WTC11 (cell line): ENCODE measurements at regions not wholly inside any gene's neighbourhood (a gene's known extent, or its start where the extent isn't known, plus 50 kb on each side); places are given as distances from the start of the nearest gene placed in this dataset.

Experiments
- ATAC-seq: fragments of 200-7000 bp; cut with Tn5 transposase; 2 replicates; pipeline ENCODE4 v1.10.0; 2021; ENCODE audit warnings: mild to moderate bottlenecking, moderate library complexity
- CTCF ChIA-PET: fragments of 300-600 bp; sonication (Branson Sonifier 250); formaldehyde crosslinking; loops from one replicate; lab custom pipeline; 2021; ENCODE audit warnings: antibody characterized with exemption; lab: Charles Lee
- POLR2A ChIA-PET: fragments of 350-600 bp; sonication (Branson Sonifier 250); formaldehyde crosslinking; loops from one replicate; lab custom pipeline; 2021; ENCODE audit warnings: antibody characterized with exemption; lab: Charles Lee
- DNase-seq: peaks from one replicate; pipeline ENCODE4 v3.0.0; 2021; ENCODE audit warnings: low spot score
- H3K27ac Mint-ChIP-seq: 2 replicates; pipeline ENCODE4 v1.8.0; 2021; ENCODE audit warnings: mixed read lengths
- H3K27me3 Mint-ChIP-seq: 2 replicates; pipeline ENCODE4 v1.8.0; 2021; ENCODE audit warnings: low read depth, mild to moderate bottlenecking, moderate library complexity, mixed read lengths
- H3K36me3 Mint-ChIP-seq: 2 replicates; pipeline ENCODE4 v1.8.0; 2021; ENCODE audit warnings: mixed read lengths
- H3K4me1 Mint-ChIP-seq: 2 replicates; pipeline ENCODE4 v1.8.0; 2022; ENCODE audit warnings: mixed read lengths
- H3K4me3 Mint-ChIP-seq: 2 replicates; pipeline ENCODE4 v1.8.0; 2021; ENCODE audit warnings: mild to moderate bottlenecking, moderate library complexity, mixed read lengths
- H3K9me3 Mint-ChIP-seq: 2 replicates; pipeline ENCODE4 v1.8.0; 2021; ENCODE audit warnings: mixed read lengths
- EMX1 ChIP-seq: fragments of 250-450 bp; sonication (Bioruptor Pico); IDR thresholded peaks from 2 replicates; pipeline ENCODE4 v1.8.0; 2021; ENCODE audit warnings: mild to moderate bottlenecking
- JUN ChIP-seq: sonication (generic); formaldehyde crosslinking; IDR thresholded peaks from 2 replicates; pipeline ENCODE4 v1.8.0; 2023; ENCODE audit warnings: mild to moderate bottlenecking, missing genetic modification reagents
- KAT7 ChIP-seq: sonication (generic); formaldehyde crosslinking; IDR thresholded peaks from 2 replicates; pipeline ENCODE4 v1.8.1; 2023; ENCODE audit warnings: missing genetic modification reagents, mild to moderate bottlenecking, borderline replicate concordance
- MXD4 ChIP-seq: fragments of 250-450 bp; sonication (Bioruptor Pico); IDR thresholded peaks from 2 replicates; pipeline ENCODE4 v1.8.0; 2021; ENCODE audit warnings: mild to moderate bottlenecking, moderate library complexity, borderline replicate concordance
- NFYB ChIP-seq: sonication (generic); formaldehyde crosslinking; conservative IDR thresholded peaks from 2 replicates; pipeline ENCODE4 v1.8.0; 2022; ENCODE audit warnings: low read depth, missing genetic modification reagents
- NR1H2 ChIP-seq: sonication (generic); formaldehyde crosslinking; IDR thresholded peaks from 2 replicates; pipeline ENCODE4 v1.9.0; 2021; ENCODE audit warnings: mild to moderate bottlenecking, moderate library complexity, missing genetic modification reagents
- RELA ChIP-seq: sonication (generic); formaldehyde crosslinking; IDR thresholded peaks from 2 replicates; pipeline ENCODE4 v1.8.1; 2022; ENCODE audit warnings: missing genetic modification reagents, mild to moderate bottlenecking, borderline replicate concordance
- RORB ChIP-seq: fragments of 250-450 bp; sonication (Bioruptor Pico); IDR thresholded peaks from 2 replicates; pipeline ENCODE4 v1.9.0; 2021; ENCODE audit warnings: mild to moderate bottlenecking
- SMAD3 ChIP-seq: sonication (generic); formaldehyde crosslinking; IDR thresholded peaks from 2 replicates; pipeline ENCODE4 v1.8.0; 2022; ENCODE audit warnings: missing genetic modification reagents, mild to moderate bottlenecking, borderline replicate concordance
- SOX15 ChIP-seq: fragments of 250-450 bp; sonication (Bioruptor Pico); IDR thresholded peaks from 2 replicates; pipeline ENCODE4 v1.9.0; 2021; ENCODE audit warnings: mild to moderate bottlenecking
- SP1 ChIP-seq: sonication (generic); formaldehyde crosslinking; conservative IDR thresholded peaks from 2 replicates; pipeline ENCODE4 v1.8.1; 2022; ENCODE audit warnings: missing genetic modification reagents
- ZNF121 ChIP-seq: sonication (generic); formaldehyde crosslinking; IDR thresholded peaks from 2 replicates; pipeline ENCODE4 v1.8.0; 2023; ENCODE audit warnings: missing genetic modification reagents
- ZNF423 ChIP-seq: fragments of 250-450 bp; sonication (Bioruptor Pico); IDR thresholded peaks from 2 replicates; pipeline ENCODE4 v2.1.2; 2022; ENCODE audit warnings: mild to moderate bottlenecking, moderate library complexity
- TF ChIP-seq, protein P1 (sequence below): fragments of 250-450 bp; sonication (Bioruptor Pico); IDR thresholded peaks from 2 replicates; pipeline ENCODE4 v1.9.0; 2021; ENCODE audit warnings: moderate library complexity, mild to moderate bottlenecking, inconsistent platforms, borderline replicate concordance
- TF ChIP-seq, protein P2 (sequence below): fragments of 250-450 bp; sonication (Bioruptor Pico); IDR thresholded peaks from 2 replicates; pipeline ENCODE4 v1.9.0; 2021; ENCODE audit warnings: mild to moderate bottlenecking
- TF ChIP-seq, protein P3 (sequence below): sonication (generic); formaldehyde crosslinking; conservative IDR thresholded peaks from 2 replicates; pipeline ENCODE4 v1.8.1; 2023; ENCODE audit warnings: mild to moderate bottlenecking, low read depth, missing genetic modification reagents, moderate library complexity
- TF ChIP-seq, protein P4 (sequence below): sonication (generic); formaldehyde crosslinking; IDR thresholded peaks from 2 replicates; pipeline ENCODE4 v1.8.1; 2023; ENCODE audit warnings: mild to moderate bottlenecking, missing genetic modification reagents
- TF ChIP-seq, protein P5 (sequence below): sonication (generic); formaldehyde crosslinking; IDR thresholded peaks from 2 replicates; pipeline ENCODE4 v1.8.1; 2023; ENCODE audit warnings: mild to moderate bottlenecking, missing genetic modification reagents, moderate library complexity
- TF ChIP-seq, protein P6 (sequence below): sonication (generic); formaldehyde crosslinking; IDR thresholded peaks from 2 replicates; pipeline ENCODE4 v1.8.0; 2023; ENCODE audit warnings: missing genetic modification reagents
- TF ChIP-seq, protein P7 (sequence below): fragments of 250-450 bp; sonication (Bioruptor Pico); IDR thresholded peaks from 2 replicates; pipeline ENCODE4 v1.9.0; 2021; ENCODE audit warnings: mild to moderate bottlenecking, borderline replicate concordance

DNA sequence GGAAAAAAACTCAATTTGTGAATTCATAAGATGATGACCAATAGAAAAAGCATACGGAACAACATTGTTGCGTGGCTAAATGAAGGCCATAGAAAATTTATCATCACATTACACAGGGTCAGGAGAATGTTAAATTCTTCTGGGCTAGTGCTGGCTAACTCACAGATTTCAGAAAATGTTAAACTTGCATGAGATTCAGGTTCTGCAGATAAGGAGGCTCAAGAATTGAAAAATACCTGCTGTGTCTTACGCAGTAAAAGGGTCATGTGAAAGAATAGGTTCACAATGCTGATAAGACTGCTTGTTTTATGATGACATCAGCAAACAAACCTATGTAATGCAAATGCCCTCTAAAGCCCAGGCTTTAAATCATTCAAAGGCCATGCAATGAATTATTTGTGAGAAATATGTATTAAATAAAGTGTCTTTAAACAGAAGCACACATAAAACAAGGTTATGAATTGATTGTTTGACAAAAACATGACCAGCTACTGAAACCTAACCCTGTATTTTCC, 378.8 kb downstream of the USP25 start:
- ChIA-PET POLR2A (no interaction called here), CTCF (no interaction called here)
- peaks cover 14% of the 10 kb centered on the region for H3K9me3 Mint-ChIP-seq
- H3K4me3 Mint-ChIP-seq = no peak overlapping the region
- H3K36me3 Mint-ChIP-seq = peaks cover 6% of the 10 kb centered on the region
- H3K27ac Mint-ChIP-seq = no peak overlapping the region
- no peak for TF ChIP-seq NFYB (CRISPR knock-in tag)
- TF ChIP-seq, protein P1, sequence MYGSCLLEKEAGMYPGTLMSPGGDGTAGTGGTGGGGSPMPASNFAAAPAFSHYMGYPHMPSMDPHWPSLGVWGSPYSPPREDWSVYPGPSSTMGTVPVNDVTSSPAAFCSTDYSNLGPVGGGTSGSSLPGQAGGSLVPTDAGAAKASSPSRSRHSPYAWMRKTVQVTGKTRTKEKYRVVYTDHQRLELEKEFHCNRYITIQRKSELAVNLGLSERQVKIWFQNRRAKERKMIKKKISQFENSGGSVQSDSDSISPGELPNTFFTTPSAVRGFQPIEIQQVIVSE (CRISPR knock-in tag) = no peak
- no peak for TF ChIP-seq EMX1
- no peak for TF ChIP-seq JUN (CRISPR knock-in tag)
- TF ChIP-seq, protein P2, sequence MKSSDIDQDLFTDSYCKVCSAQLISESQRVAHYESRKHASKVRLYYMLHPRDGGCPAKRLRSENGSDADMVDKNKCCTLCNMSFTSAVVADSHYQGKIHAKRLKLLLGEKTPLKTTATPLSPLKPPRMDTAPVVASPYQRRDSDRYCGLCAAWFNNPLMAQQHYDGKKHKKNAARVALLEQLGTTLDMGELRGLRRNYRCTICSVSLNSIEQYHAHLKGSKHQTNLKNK (CRISPR knock-in tag) = no peak
- no peak for TF ChIP-seq SOX15 (CRISPR knock-in tag)
- TF ChIP-seq, protein P3, sequence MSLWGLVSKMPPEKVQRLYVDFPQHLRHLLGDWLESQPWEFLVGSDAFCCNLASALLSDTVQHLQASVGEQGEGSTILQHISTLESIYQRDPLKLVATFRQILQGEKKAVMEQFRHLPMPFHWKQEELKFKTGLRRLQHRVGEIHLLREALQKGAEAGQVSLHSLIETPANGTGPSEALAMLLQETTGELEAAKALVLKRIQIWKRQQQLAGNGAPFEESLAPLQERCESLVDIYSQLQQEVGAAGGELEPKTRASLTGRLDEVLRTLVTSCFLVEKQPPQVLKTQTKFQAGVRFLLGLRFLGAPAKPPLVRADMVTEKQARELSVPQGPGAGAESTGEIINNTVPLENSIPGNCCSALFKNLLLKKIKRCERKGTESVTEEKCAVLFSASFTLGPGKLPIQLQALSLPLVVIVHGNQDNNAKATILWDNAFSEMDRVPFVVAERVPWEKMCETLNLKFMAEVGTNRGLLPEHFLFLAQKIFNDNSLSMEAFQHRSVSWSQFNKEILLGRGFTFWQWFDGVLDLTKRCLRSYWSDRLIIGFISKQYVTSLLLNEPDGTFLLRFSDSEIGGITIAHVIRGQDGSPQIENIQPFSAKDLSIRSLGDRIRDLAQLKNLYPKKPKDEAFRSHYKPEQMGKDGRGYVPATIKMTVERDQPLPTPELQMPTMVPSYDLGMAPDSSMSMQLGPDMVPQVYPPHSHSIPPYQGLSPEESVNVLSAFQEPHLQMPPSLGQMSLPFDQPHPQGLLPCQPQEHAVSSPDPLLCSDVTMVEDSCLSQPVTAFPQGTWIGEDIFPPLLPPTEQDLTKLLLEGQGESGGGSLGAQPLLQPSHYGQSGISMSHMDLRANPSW (CRISPR knock-in tag) = no peak
- no peak for TF ChIP-seq SP1
- TF ChIP-seq MXD4 (CRISPR knock-in tag) = no peak
- no peak for TF ChIP-seq ZNF121 (CRISPR knock-in tag)
- no peak for TF ChIP-seq SMAD3
- no peak for TF ChIP-seq RELA (CRISPR knock-in tag)
- TF ChIP-seq ZNF423 = no peak
- H3K27me3 Mint-ChIP-seq = no peaks in the 10 kb centered on the region
- peaks cover 11% of the 10 kb centered on the region for H3K4me1 Mint-ChIP-seq
- ATAC-seq (no peak), DNase-seq (no peak)

DNA sequence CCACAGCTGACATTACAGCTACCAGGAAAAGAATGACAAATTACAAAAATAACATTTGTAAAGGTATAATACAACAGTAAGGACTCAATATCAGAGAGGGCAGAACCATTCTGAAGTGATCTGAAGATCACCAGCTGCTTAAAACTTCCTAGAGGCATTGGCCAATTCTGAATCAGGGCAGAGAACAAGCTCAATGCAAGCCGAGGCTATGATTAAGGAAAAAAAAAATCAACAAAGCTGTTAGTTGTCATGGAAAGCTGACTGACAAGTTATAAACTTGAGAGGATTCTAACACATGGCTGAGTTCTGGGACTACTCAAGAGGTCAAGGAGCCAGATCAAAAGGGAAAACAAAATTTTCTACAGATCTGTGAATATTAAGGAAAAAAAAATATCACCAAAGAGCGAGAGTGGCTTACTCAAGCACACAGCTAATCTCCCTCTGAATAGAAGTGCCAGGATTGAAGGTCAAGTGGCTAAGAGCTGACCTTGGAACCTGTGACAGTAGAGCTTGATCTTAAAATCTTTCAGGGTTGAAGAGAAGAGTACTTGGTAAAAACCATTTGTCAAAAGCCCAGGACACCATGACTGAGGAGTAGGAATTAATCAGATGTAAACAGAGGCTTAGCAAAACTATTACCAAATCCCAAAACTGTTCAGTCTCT, 383.4 kb downstream of the USP25 start:
- Mint-ChIP-seq H3K27me3 (no peaks in the 10 kb centered on the region), H3K36me3 (peaks cover 4% of the 10 kb centered on the region), H3K4me3 (no peak overlapping the region)
- POLR2A ChIA-PET = no interaction called here
- no peak for DNase-seq
- CTCF ChIA-PET = no interaction called here
- TF ChIP-seq SP1 = no peak
- TF ChIP-seq KAT7 (CRISPR knock-in tag) = no peak
- no peak for TF ChIP-seq RORB (CRISPR knock-in tag)
- TF ChIP-seq, protein P4, sequence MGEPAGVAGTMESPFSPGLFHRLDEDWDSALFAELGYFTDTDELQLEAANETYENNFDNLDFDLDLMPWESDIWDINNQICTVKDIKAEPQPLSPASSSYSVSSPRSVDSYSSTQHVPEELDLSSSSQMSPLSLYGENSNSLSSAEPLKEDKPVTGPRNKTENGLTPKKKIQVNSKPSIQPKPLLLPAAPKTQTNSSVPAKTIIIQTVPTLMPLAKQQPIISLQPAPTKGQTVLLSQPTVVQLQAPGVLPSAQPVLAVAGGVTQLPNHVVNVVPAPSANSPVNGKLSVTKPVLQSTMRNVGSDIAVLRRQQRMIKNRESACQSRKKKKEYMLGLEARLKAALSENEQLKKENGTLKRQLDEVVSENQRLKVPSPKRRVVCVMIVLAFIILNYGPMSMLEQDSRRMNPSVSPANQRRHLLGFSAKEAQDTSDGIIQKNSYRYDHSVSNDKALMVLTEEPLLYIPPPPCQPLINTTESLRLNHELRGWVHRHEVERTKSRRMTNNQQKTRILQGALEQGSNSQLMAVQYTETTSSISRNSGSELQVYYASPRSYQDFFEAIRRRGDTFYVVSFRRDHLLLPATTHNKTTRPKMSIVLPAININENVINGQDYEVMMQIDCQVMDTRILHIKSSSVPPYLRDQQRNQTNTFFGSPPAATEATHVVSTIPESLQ (CRISPR knock-in tag) = no peak
- TF ChIP-seq, all 79 proteins: peak for 0
- H3K9me3 Mint-ChIP-seq = peaks cover 17% of the 10 kb centered on the region
- peaks cover 20% of the 10 kb centered on the region for H3K4me1 Mint-ChIP-seq
- H3K27ac Mint-ChIP-seq = peak overlapping the region; percentile 5
- ATAC-seq = no peak

DNA sequence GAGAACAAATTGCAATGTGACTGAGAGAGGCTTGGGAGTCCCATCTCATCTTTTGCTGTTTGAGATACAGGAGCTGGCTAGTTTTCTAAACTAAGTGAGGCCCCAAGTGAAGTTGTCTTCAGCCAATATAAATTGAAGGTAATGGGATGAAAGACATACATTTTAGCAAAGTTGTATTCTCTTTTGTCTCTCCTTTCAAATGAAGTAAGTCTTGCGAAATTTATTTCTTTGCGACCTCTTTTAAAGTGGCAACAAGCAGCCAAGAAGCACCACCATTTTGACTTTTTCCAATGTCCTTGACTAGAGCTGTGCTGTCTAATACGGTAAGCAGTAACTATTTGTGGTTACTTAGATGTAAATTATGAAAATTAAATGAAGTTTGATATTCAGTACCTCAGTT, 385.7 kb downstream of the USP25 start:
- ATAC-seq (no peak), DNase-seq (no peak)
- H3K4me3 Mint-ChIP-seq = no peak overlapping the region
- peaks cover 20% of the 10 kb centered on the region for H3K4me1 Mint-ChIP-seq
- H3K27ac Mint-ChIP-seq = no peak overlapping the region
- POLR2A ChIA-PET = no interaction called here
- TF ChIP-seq, protein P5, sequence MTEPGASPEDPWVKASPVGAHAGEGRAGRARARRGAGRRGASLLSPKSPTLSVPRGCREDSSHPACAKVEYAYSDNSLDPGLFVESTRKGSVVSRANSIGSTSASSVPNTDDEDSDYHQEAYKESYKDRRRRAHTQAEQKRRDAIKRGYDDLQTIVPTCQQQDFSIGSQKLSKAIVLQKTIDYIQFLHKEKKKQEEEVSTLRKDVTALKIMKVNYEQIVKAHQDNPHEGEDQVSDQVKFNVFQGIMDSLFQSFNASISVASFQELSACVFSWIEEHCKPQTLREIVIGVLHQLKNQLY (CRISPR knock-in tag) = no peak
- TF ChIP-seq, protein P6, sequence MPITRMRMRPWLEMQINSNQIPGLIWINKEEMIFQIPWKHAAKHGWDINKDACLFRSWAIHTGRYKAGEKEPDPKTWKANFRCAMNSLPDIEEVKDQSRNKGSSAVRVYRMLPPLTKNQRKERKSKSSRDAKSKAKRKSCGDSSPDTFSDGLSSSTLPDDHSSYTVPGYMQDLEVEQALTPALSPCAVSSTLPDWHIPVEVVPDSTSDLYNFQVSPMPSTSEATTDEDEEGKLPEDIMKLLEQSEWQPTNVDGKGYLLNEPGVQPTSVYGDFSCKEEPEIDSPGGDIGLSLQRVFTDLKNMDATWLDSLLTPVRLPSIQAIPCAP (CRISPR knock-in tag) = no peak
- TF ChIP-seq, protein P7, sequence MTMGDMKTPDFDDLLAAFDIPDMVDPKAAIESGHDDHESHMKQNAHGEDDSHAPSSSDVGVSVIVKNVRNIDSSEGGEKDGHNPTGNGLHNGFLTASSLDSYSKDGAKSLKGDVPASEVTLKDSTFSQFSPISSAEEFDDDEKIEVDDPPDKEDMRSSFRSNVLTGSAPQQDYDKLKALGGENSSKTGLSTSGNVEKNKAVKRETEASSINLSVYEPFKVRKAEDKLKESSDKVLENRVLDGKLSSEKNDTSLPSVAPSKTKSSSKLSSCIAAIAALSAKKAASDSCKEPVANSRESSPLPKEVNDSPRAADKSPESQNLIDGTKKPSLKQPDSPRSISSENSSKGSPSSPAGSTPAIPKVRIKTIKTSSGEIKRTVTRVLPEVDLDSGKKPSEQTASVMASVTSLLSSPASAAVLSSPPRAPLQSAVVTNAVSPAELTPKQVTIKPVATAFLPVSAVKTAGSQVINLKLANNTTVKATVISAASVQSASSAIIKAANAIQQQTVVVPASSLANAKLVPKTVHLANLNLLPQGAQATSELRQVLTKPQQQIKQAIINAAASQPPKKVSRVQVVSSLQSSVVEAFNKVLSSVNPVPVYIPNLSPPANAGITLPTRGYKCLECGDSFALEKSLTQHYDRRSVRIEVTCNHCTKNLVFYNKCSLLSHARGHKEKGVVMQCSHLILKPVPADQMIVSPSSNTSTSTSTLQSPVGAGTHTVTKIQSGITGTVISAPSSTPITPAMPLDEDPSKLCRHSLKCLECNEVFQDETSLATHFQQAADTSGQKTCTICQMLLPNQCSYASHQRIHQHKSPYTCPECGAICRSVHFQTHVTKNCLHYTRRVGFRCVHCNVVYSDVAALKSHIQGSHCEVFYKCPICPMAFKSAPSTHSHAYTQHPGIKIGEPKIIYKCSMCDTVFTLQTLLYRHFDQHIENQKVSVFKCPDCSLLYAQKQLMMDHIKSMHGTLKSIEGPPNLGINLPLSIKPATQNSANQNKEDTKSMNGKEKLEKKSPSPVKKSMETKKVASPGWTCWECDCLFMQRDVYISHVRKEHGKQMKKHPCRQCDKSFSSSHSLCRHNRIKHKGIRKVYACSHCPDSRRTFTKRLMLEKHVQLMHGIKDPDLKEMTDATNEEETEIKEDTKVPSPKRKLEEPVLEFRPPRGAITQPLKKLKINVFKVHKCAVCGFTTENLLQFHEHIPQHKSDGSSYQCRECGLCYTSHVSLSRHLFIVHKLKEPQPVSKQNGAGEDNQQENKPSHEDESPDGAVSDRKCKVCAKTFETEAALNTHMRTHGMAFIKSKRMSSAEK (CRISPR knock-in tag) = no peak
- no peak for TF ChIP-seq NR1H2 (CRISPR knock-in tag)
- H3K27me3 Mint-ChIP-seq = no peaks in the 10 kb centered on the region
- H3K9me3 Mint-ChIP-seq = peaks cover 17% of the 10 kb centered on the region
- peaks cover 4% of the 10 kb centered on the region for H3K36me3 Mint-ChIP-seq
- CTCF ChIA-PET = no interaction called here
